ENCODE measurements at regions not wholly inside any gene's neighbourhood (a gene's known extent, or its start where the extent isn't known, plus 50 kb on each side); places are given as distances from the start of the nearest gene placed in this dataset.

GRCh38 chr10:117470733-117471132, 71.8 kb upstream of the EMX2 start:
- H3K9me3 ChIP-seq (ENCODE audit: control insufficient read depth in 4 of 4, low read length in 3 of 4): no peaks in the 10 kb centered on the region
- H3K9ac ChIP-seq (ENCODE audit: low read depth in 1 of 2, low read length in 2 of 2): no peak overlapping the region
- no peaks in the 10 kb centered on the region for H3K27me3 ChIP-seq (ENCODE audit: control insufficient read depth in 4 of 4, insufficient read depth in 4 of 4, low read length in 3 of 4)
- TF ChIP-seq CTCF (IDR thresholded peaks at IDR 0.05; ENCODE audit: low read depth, low read length, missing input control) (no peak), NR2F2 (IDR thresholded peaks at IDR 0.05) (no peak), MAX (IDR thresholded peaks at IDR 0.05) (no peak), HNF4A (conservative IDR thresholded peaks at IDR 0.05) (no peak), FOXA1 (IDR thresholded peaks at IDR 0.05) (no peak), REST (IDR thresholded peaks at IDR 0.05) (no peak), ZBTB33 (IDR thresholded peaks at IDR 0.05) (no peak), SP1 (IDR thresholded peaks at IDR 0.05) (no peak), EGR1 (IDR thresholded peaks at IDR 0.05; ENCODE audit: low read depth in 2 of 2) (no peak), GABPA (IDR thresholded peaks at IDR 0.05 in 1 of 2, conservative IDR thresholded peaks at IDR 0.05 in 1 of 2) (no peak), FOXA2 (IDR thresholded peaks at IDR 0.05) (no peak), RAD21 (IDR thresholded peaks at IDR 0.05) (no peak), TAF1 (conservative IDR thresholded peaks at IDR 0.05) (no peak), ATF3 (IDR thresholded peaks at IDR 0.05) (no peak)
- no peak overlapping the region for H3K27ac ChIP-seq (ENCODE audit: low read depth in 1 of 2, low read length in 2 of 2)
- no peak overlapping the region for H3K4me3 ChIP-seq (ENCODE audit: low read depth in 1 of 3, low read length in 3 of 3)
- DNase-seq (ENCODE audit: low spot score): no peak
- 73% methylated on average over 5 of the region's 5 CpGs for WGBS
- H3K36me3 ChIP-seq (ENCODE audit: control insufficient read depth in 4 of 4, insufficient read depth in 3 of 4, low read depth in 1 of 4, low read length in 3 of 4): no peaks in the 10 kb centered on the region
- no peaks in the 10 kb centered on the region for H3K4me1 ChIP-seq (ENCODE audit: control insufficient read depth in 4 of 4, insufficient read depth in 4 of 4, low read length in 3 of 4)

- no peaks in the 10 kb centered on the region for H3K27me3 ChIP-seq (ENCODE audit: control insufficient read depth in 4 of 4, insufficient read depth in 4 of 4, low read length in 3 of 4)
- DNase-seq (ENCODE audit: low spot score): no peak
- no peak overlapping the region for H3K4me3 ChIP-seq (ENCODE audit: low read depth in 1 of 3, low read length in 3 of 3)
- no peak overlapping the region for H3K27ac ChIP-seq (ENCODE audit: low read depth in 1 of 2, low read length in 2 of 2)
- no peaks in the 10 kb centered on the region for H3K36me3 ChIP-seq (ENCODE audit: control insufficient read depth in 4 of 4, insufficient read depth in 3 of 4, low read depth in 1 of 4, low read length in 3 of 4)
- WGBS: 95% methylated on average over 3 of the region's 3 CpGs
- H3K9me3 ChIP-seq (ENCODE audit: control insufficient read depth in 4 of 4, low read length in 3 of 4): no peaks in the 10 kb centered on the region
- H3K4me1 ChIP-seq (ENCODE audit: control insufficient read depth in 4 of 4, insufficient read depth in 4 of 4, low read length in 3 of 4): no peaks in the 10 kb centered on the region
- no peak overlapping the region for H3K9ac ChIP-seq (ENCODE audit: low read depth in 1 of 2, low read length in 2 of 2)
- TF ChIP-seq RAD21 (IDR thresholded peaks at IDR 0.05) (no peak), CTCF (IDR thresholded peaks at IDR 0.05; ENCODE audit: low read depth, low read length, missing input control) (no peak), FOXA2 (IDR thresholded peaks at IDR 0.05) (no peak), SP1 (IDR thresholded peaks at IDR 0.05) (no peak), HNF4A (conservative IDR thresholded peaks at IDR 0.05) (no peak), JUND (IDR thresholded peaks at IDR 0.05) (no peak), REST (IDR thresholded peaks at IDR 0.05) (no peak), YY1 (IDR thresholded peaks at IDR 0.05) (no peak), MAX (IDR thresholded peaks at IDR 0.05) (no peak), ATF3 (IDR thresholded peaks at IDR 0.05) (no peak), HNF4G (IDR thresholded peaks at IDR 0.05) (no peak), EGR1 (IDR thresholded peaks at IDR 0.05; ENCODE audit: low read depth in 2 of 2) (no peak)
Measured at GRCh38 chr10:117468665-117469064, 73.9 kb upstream of the EMX2 start.
